Mammary epithelial cell (primary cell): ENCODE measurements at regions not wholly inside any gene's neighbourhood (a gene's known extent, or its start where the extent isn't known, plus 50 kb on each side); places are given as distances from the start of the nearest gene placed in this dataset.

Experiments
- EZH2 ChIP-seq: IDR thresholded peaks from 2 replicates; pipeline ENCODE4 v1.6.1; 2012; ENCODE audit warnings: low read length, inconsistent platforms, borderline replicate concordance
- TF ChIP-seq, protein P1 (sequence below), 2 donors: IDR thresholded peaks in 1 of 2; conservative IDR thresholded peaks in 1 of 2; 2 replicates each; pipeline ENCODE4 v1.5.1; 2011 to 2012; ENCODE audit warnings: inconsistent platforms in 2 of 2, low read length in 2 of 2, mild to moderate bottlenecking in 2 of 2, control low read depth in 1 of 2, low read depth in 1 of 2; ENCODE audit not compliant: insufficient read depth in 1 of 2; ENCODE audit errors: extremely low read depth in 1 of 2

GRCh38 chr2:12124790-12125189 lies 378.4 kb downstream of the LPIN1 start:
- TF ChIP-seq, protein P1, sequence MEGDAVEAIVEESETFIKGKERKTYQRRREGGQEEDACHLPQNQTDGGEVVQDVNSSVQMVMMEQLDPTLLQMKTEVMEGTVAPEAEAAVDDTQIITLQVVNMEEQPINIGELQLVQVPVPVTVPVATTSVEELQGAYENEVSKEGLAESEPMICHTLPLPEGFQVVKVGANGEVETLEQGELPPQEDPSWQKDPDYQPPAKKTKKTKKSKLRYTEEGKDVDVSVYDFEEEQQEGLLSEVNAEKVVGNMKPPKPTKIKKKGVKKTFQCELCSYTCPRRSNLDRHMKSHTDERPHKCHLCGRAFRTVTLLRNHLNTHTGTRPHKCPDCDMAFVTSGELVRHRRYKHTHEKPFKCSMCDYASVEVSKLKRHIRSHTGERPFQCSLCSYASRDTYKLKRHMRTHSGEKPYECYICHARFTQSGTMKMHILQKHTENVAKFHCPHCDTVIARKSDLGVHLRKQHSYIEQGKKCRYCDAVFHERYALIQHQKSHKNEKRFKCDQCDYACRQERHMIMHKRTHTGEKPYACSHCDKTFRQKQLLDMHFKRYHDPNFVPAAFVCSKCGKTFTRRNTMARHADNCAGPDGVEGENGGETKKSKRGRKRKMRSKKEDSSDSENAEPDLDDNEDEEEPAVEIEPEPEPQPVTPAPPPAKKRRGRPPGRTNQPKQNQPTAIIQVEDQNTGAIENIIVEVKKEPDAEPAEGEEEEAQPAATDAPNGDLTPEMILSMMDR (conservative IDR thresholded peaks at IDR 0.05 in 1 of 2, IDR thresholded peaks at IDR 0.05 in 1 of 2; ENCODE audit: extremely low read depth in 1 of 2, insufficient read depth in 1 of 2, low read depth in 1 of 2, low read length in 2 of 2): no peak
- no peak for TF ChIP-seq EZH2
